B cell (primary cell): ENCODE measurements at regions not wholly inside any gene's neighbourhood (a gene's known extent, or its start where the extent isn't known, plus 50 kb on each side); places are given as distances from the start of the nearest gene placed in this dataset.

ENCODE experiments used
- CTCF ChIP-seq: fragments of 200-600 bp; IDR thresholded peaks from one replicate; pipeline ENCODE4 v1.8.0; 2022; ENCODE audit warnings: antibody characterized with exemption, mild to moderate bottlenecking
- EZH2 ChIP-seq: IDR thresholded peaks from 2 replicates; pipeline ENCODE4 v1.6.1; 2012; ENCODE audit warnings: borderline replicate concordance, low read depth, mild to moderate bottlenecking, moderate library complexity, low read length; ENCODE audit not compliant: insufficient read depth, poor library complexity, severe bottlenecking

- no peak for TF ChIP-seq CTCF
- no peak for TF ChIP-seq EZH2
Measured at GRCh38 chr12:105946493-105946901, 192.3 kb downstream of the NUAK1 start.
